K562 (cell line): ENCODE measurements at regions not wholly inside any gene's neighbourhood (a gene's known extent, or its start where the extent isn't known, plus 50 kb on each side); places are given as distances from the start of the nearest gene placed in this dataset.

ENCODE experiments used
- ATAC-seq: fragments of 200-7000 bp; cut with Tn5 transposase; 3 replicates; pipeline ENCODE4 v1.9.1; 2020; ENCODE audit warnings: moderate library complexity
- BruUV-seq: library from RNA; stranded (reverse); fragments of 400-500 nt; replicated peaks from 2 replicates; lab custom pipeline; 2021; lab: Mats Ljungman, UMichigan
- CTCF ChIA-PET: fragments of 300-600 bp; formaldehyde crosslinking; extraction: SDS; loops from one replicate; lab custom pipeline; 2021; ENCODE audit warnings: low intra/inter-chr PET ratio; lab: Yijun Ruan, JAX
- POLR2A ChIA-PET: fragments of 300-600, 350-650 bp; sonication (Branson Sonifier 250); formaldehyde crosslinking; extraction: SDS; loops from one replicate; lab custom pipeline; 2021; ENCODE audit warnings: antibody characterized with exemption, inconsistent platforms; lab: Yijun Ruan, JAX
- DNase-seq, 4 experiments: peaks; one replicate each; pipeline versions ENCODE4 v3.0.0 to v3.0.0-alpha.2; 2011 to 2018; ENCODE audit warnings: low spot score in 3 of 4, mixed read lengths in 3 of 4; ENCODE audit errors: extremely low read depth in 1 of 4
- FAIRE-seq: peaks from 2 replicates; lab custom pipeline; 2011; peaks lifted over from hg19 to GRCh38; lab: Jason Lieb, UNC
- H2AFZ ChIP-seq: 2 replicates; pipeline ENCODE4 v1.6.0; 2011; ENCODE audit warnings: low read depth, low read length, control low read depth, inconsistent platforms
- H3K27ac ChIP-seq: fragments of 200-600 bp; 3 replicates; pipeline ENCODE4 v1.8.0; 2011; ENCODE audit warnings: low read depth, mild to moderate bottlenecking, control low read depth, inconsistent platforms, low read length, moderate library complexity, mixed read lengths; ENCODE audit errors: extremely low read depth
- H3K27me3 ChIP-seq, 2 experiments: fragments of 300-600 bp in 1 of 2; 2 replicates in 1 of 2; 3 replicates in 1 of 2; pipeline versions ENCODE4 v1.6.0 to v1.8.0; 2011; ENCODE audit warnings: inconsistent platforms in 2 of 2, low read length in 2 of 2, mild to moderate bottlenecking in 1 of 2, mixed read lengths in 1 of 2, moderate library complexity in 1 of 2; ENCODE audit not compliant: control insufficient read depth in 2 of 2, insufficient read depth in 2 of 2
- H3K36me3 ChIP-seq: fragments of 300-600 bp; 3 replicates; pipeline ENCODE4 v1.8.0; 2011; ENCODE audit warnings: mild to moderate bottlenecking, low read length, inconsistent platforms; ENCODE audit not compliant: control insufficient read depth, insufficient read depth
- H3K4me1 ChIP-seq, 2 experiments: fragments of 200-600 bp in 1 of 2; replicated peaks in 1 of 2; 2 replicates in 1 of 2; 3 replicates in 1 of 2; pipeline versions ENCODE4 v1.5.1 to v1.8.0; 2011; ENCODE audit warnings: inconsistent platforms in 2 of 2, low read length in 2 of 2, mild to moderate bottlenecking in 1 of 2, mixed read lengths in 1 of 2, moderate library complexity in 1 of 2; ENCODE audit not compliant: control insufficient read depth in 2 of 2, insufficient read depth in 2 of 2
- H3K4me2 ChIP-seq: 2 replicates; pipeline ENCODE4 v1.6.1; 2011; ENCODE audit warnings: low read length, control low read depth, inconsistent platforms, mixed read lengths; ENCODE audit not compliant: insufficient read depth
- H3K4me3 ChIP-seq: fragments of 200-600 bp; sonication (generic), shearing (Covaris generic); 2 replicates; pipeline ENCODE4 v1.5.1; 2016; ENCODE audit warnings: control low read depth, inconsistent platforms
- H3K79me2 ChIP-seq: fragments of 200-600 bp; 3 replicates; pipeline ENCODE4 v1.8.0; 2011; ENCODE audit warnings: low read length, inconsistent platforms; ENCODE audit not compliant: control insufficient read depth, insufficient read depth
- H3K9ac ChIP-seq, 2 experiments: 2 replicates each; pipeline versions ENCODE4 v1.6.0 to v1.6.1; 2011; ENCODE audit warnings: low read depth in 2 of 2, low read length in 2 of 2, control low read depth in 1 of 2, inconsistent platforms in 1 of 2, mild to moderate bottlenecking in 1 of 2, mixed read lengths in 1 of 2; ENCODE audit not compliant: insufficient read depth in 1 of 2
- H3K9me1 ChIP-seq: one replicate; pipeline ENCODE4 v1.6.0; 2011; ENCODE audit warnings: inconsistent platforms, mild to moderate bottlenecking, low read length, moderate library complexity; ENCODE audit not compliant: control insufficient read depth, insufficient read depth
- H3K9me3 ChIP-seq: replicated peaks from 2 replicates; pipeline ENCODE4 v1.5.1; 2011; ENCODE audit warnings: low read depth, low read length, inconsistent platforms; ENCODE audit not compliant: control insufficient read depth, insufficient read depth
- H4K20me1 ChIP-seq: replicated peaks from 2 replicates; pipeline ENCODE4 v1.6.1; 2011; ENCODE audit warnings: low read length, inconsistent platforms, mixed read lengths; ENCODE audit not compliant: control insufficient read depth, insufficient read depth
- ASH1L ChIP-seq: fragments of 450-650 bp; IDR thresholded peaks from 2 replicates; pipeline ENCODE4 v1.6.1; 2018; ENCODE audit warnings: borderline replicate concordance, mild to moderate bottlenecking, low read depth; ENCODE audit not compliant: partially characterized antibody
- ESRRB ChIP-seq: fragments of 250-450 bp; sonication (Bioruptor Pico); IDR thresholded peaks from 2 replicates; pipeline ENCODE4 v1.5.0; 2020; ENCODE audit warnings: mild to moderate bottlenecking, moderate library complexity, borderline replicate concordance
- HSF4 ChIP-seq: fragments of 250-450 bp; sonication (Bioruptor Pico); IDR thresholded peaks from 2 replicates; pipeline ENCODE4 v2.1.2; 2022; ENCODE audit warnings: mild to moderate bottlenecking, moderate library complexity, borderline replicate concordance
- KLF16 ChIP-seq: IDR thresholded peaks from 2 replicates; pipeline ENCODE4 v1.6.1; 2016; ENCODE audit warnings: antibody characterized with exemption
- NCOA1 ChIP-seq: fragments of 450-650 bp; IDR thresholded peaks from 2 replicates; pipeline ENCODE4 v1.6.1; 2016; ENCODE audit warnings: low read depth
- NFYB ChIP-seq: IDR thresholded peaks from 2 replicates; pipeline ENCODE4 v1.6.1; 2011; ENCODE audit warnings: mild to moderate bottlenecking, moderate library complexity; ENCODE audit not compliant: insufficient read length; ENCODE audit errors: extremely low read depth
- NR2C2 ChIP-seq, 2 experiments: fragments of 200-800 bp in 1 of 2; sonication (Bioruptor generic) in 1 of 2; sonication (generic) in 1 of 2; formaldehyde crosslinking in 1 of 2; IDR thresholded peaks; 2 replicates each; pipeline versions ENCODE4 v1.6.1 to v1.8.0; 2016 to 2022; ENCODE audit warnings: mild to moderate bottlenecking in 1 of 2, missing compliant biosample characterization in 1 of 2, missing genetic modification characterization in 1 of 2, missing genetic modification reagents in 1 of 2
- SMAD4 ChIP-seq: fragments of 250-450 bp; sonication (Bioruptor Pico); conservative IDR thresholded peaks from 2 replicates; pipeline ENCODE4 v1.8.0; 2021; ENCODE audit warnings: inconsistent platforms, mild to moderate bottlenecking, moderate library complexity
- SMC3 ChIP-seq: conservative IDR thresholded peaks from 2 replicates; pipeline ENCODE4 v1.6.1; 2011; ENCODE audit warnings: low read depth, low read length, improper control_type of control experiment; ENCODE audit not compliant: insufficient read depth
- TFAM ChIP-seq: fragments of 250-450 bp; sonication (Bioruptor Pico); conservative IDR thresholded peaks from 2 replicates; pipeline ENCODE4 v1.5.0; 2021; ENCODE audit warnings: mild to moderate bottlenecking, moderate library complexity
- ZSCAN29 ChIP-seq: fragments of 450-650 bp; IDR thresholded peaks from 2 replicates; pipeline ENCODE4 v1.6.1; 2017
- WGBS: fragments of 100-300 bp; shearing (Covaris generic); methylation state at CpG from one replicate; pipeline ENCODE4 v1.1.6; 2016; ENCODE audit warnings: low coverage, mixed read lengths; ENCODE audit not compliant: insufficient coverage; ENCODE audit errors: missing lambda C conversion rate; 5-methylcytosine and 5-hydroxymethylcytosine counted together
- in situ Hi-C: fragments of 300-500 bp; cut with MboI; formaldehyde crosslinking; loops from 4 replicates; pipeline ENCODE4 v1.15.0; 2018; ENCODE audit warnings: inconsistent platforms, mixed read lengths
- intact Hi-C: fragments of 100-400 bp; cut with micrococcal nuclease; formaldehyde crosslinking; loops from 2 replicates; pipeline ENCODE4 v1.14.2; 2022
- TF ChIP-seq, protein P1 (sequence below): fragments of 450-650 bp; IDR thresholded peaks from 2 replicates; pipeline ENCODE4 v1.6.1; 2016; ENCODE audit warnings: missing biosample characterization, missing genetic modification characterization
- TF ChIP-seq, protein P2 (sequence below): fragments of 250-450 bp; sonication (Bioruptor Pico); IDR thresholded peaks from 2 replicates; pipeline ENCODE4 v1.5.0; 2022; ENCODE audit warnings: mild to moderate bottlenecking
- TF ChIP-seq, protein P3 (sequence below): fragments of 450-650 bp; IDR thresholded peaks from 2 replicates; pipeline ENCODE4 v1.6.1; 2016; ENCODE audit warnings: mild to moderate bottlenecking

DNA sequence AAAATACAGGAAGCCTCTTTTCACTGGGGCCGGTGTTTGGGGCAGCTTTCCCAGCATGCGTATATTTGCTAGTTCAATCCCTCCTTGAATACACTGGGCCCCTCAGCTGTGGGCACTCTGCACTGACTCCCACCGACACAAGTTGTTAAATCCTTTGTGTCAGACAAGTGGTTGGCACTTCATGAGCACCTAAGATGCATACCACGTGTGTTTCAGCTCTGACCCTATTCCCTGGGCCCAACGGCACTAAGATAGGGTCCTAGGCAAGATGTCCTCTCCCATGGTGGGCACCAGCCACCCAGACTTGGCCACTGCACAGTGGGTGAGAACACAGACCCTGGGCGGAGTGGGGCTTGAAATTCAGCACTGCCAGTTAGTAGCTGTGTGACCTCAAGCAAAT, 173.8 kb downstream of the BCL11B start (continued):
- TF ChIP-seq, protein P1, sequence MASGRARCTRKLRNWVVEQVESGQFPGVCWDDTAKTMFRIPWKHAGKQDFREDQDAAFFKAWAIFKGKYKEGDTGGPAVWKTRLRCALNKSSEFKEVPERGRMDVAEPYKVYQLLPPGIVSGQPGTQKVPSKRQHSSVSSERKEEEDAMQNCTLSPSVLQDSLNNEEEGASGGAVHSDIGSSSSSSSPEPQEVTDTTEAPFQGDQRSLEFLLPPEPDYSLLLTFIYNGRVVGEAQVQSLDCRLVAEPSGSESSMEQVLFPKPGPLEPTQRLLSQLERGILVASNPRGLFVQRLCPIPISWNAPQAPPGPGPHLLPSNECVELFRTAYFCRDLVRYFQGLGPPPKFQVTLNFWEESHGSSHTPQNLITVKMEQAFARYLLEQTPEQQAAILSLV (tag) = no peak
- TF ChIP-seq ASH1L = no peak
- TF ChIP-seq, protein P2, sequence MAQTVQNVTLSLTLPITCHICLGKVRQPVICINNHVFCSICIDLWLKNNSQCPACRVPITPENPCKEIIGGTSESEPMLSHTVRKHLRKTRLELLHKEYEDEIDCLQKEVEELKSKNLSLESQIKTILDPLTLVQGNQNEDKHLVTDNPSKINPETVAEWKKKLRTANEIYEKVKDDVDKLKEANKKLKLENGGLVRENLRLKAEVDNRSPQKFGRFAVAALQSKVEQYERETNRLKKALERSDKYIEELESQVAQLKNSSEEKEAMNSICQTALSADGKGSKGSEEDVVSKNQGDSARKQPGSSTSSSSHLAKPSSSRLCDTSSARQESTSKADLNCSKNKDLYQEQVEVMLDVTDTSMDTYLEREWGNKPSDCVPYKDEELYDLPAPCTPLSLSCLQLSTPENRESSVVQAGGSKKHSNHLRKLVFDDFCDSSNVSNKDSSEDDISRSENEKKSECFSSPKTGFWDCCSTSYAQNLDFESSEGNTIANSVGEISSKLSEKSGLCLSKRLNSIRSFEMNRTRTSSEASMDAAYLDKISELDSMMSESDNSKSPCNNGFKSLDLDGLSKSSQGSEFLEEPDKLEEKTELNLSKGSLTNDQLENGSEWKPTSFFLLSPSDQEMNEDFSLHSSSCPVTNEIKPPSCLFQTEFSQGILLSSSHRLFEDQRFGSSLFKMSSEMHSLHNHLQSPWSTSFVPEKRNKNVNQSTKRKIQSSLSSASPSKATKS = no peak

DNA sequence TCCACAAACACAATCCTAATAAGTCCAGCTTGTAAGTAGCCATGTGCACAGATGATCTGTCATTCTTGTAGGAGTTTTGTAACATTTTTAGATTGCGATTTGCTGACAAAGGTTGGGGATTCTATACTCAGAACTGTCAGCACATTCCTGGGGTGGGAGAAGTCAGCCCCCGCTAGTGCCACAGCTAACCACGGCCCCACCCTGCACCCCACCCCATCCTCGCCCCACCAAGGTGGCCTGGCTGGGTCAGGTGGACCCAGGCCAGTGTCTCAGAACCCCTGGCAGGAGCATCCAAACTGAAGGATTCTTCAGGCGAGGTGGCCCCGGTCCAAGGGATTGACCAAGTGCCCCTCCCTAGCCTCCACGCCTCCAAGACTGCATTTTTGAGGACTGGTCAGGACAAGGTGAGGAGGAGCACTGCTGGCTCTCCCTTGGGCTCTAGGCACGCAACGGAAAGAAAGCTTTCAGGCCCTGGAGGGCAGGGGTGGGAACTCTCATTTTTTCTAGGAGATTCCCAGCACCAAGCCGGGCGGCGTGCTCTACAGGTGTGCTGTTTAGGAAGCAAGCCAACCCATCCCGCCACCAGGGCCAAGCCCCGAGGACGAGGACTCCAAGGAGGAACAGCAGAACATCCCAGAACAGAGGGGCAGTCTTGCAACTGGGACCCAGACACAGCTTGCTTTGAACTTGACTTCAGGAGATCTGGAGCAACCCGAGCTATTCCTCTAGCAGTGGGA, 172.8 kb downstream of the BCL11B start:
- ATAC-seq (no peak), FAIRE-seq (no peak), DNase-seq (no peak)
- 0% methylated on average over 11 of the region's 16 CpGs for WGBS
- Histone ChIP-seq H3K4me2 (no peak overlapping the region), H3K9me1 (no peaks in the 10 kb centered on the region), H3K36me3 (no peaks in the 10 kb centered on the region), H3K9me3 (no peaks in the 10 kb centered on the region), H3K4me1 (no peaks in the 10 kb centered on the region), H3K9ac (no peak overlapping the region), H4K20me1 (no peaks in the 10 kb centered on the region), H3K79me2 (no peaks in the 10 kb centered on the region), H3K27me3 (no peaks in the 10 kb centered on the region), H3K27ac (no peak overlapping the region), H2AFZ (no peak overlapping the region), H3K4me3 (no peak overlapping the region)
- POLR2A ChIA-PET = interaction anchor here (0.5 to 1.0 kb wide), 4 partner anchors 12 to 140 kb away, joined by 3 to 4 read pairs (median 3); no protein-coding TSS in a partner anchor
- CTCF ChIA-PET = no interaction called here
- in situ Hi-C loops (no loop called here), intact Hi-C loops (no loop called here)
- BruUV-seq = no TSS peak
- TF ChIP-seq NFYB (no peak), KLF16 (no peak), TFAM (no peak), SMAD4 (CRISPR knock-in tag) (no peak), NCOA1 (no peak), SMC3 (no peak), ZSCAN29 (no peak), NR2C2 (CRISPR knock-in tag; IDR thresholded peaks at IDR 0.05) (no peak), NR2C2 (tag; IDR thresholded peaks at IDR 0.05) (no peak), ESRRB (no peak), HSF4 (CRISPR knock-in tag) (no peak)
- TF ChIP-seq, protein P3, sequence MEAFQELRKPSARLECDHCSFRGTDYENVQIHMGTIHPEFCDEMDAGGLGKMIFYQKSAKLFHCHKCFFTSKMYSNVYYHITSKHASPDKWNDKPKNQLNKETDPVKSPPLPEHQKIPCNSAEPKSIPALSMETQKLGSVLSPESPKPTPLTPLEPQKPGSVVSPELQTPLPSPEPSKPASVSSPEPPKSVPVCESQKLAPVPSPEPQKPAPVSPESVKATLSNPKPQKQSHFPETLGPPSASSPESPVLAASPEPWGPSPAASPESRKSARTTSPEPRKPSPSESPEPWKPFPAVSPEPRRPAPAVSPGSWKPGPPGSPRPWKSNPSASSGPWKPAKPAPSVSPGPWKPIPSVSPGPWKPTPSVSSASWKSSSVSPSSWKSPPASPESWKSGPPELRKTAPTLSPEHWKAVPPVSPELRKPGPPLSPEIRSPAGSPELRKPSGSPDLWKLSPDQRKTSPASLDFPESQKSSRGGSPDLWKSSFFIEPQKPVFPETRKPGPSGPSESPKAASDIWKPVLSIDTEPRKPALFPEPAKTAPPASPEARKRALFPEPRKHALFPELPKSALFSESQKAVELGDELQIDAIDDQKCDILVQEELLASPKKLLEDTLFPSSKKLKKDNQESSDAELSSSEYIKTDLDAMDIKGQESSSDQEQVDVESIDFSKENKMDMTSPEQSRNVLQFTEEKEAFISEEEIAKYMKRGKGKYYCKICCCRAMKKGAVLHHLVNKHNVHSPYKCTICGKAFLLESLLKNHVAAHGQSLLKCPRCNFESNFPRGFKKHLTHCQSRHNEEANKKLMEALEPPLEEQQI = no peak
